ENCODE measurements at regions not wholly inside any gene's neighbourhood (a gene's known extent, or its start where the extent isn't known, plus 50 kb on each side); places are given as distances from the start of the nearest gene placed in this dataset.

DNA sequence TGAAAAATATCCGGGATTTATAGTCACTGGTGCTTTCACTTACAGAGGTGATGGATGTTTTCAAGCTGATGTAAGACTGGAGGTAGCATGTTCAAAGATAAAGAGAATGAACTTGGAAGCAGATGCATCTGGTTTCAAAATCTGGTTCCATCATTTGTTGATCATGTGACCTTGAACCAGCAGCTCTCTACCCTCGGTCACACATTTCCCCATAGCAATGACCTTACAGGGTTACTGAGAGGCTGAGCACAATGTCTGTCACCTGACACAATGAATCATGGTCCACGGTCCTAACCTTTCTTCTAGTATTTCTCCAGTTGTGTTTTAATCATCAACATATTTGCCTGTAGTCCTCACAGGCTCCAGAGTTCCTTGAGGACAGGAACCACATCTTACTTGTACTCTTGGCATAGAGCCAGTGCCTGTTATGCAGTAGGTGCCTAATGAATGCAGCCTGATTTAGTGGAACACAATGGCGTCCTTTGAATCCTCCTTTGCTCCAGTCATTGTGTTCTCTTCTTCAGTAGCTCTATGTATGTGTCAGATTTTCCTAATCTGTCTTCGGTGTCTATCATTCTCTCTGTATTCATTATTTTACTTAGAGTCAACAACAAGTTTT, 667.3 kb downstream of the PTPRU start:
- DNase-seq (ENCODE audit: low spot score) = no peak

DNA sequence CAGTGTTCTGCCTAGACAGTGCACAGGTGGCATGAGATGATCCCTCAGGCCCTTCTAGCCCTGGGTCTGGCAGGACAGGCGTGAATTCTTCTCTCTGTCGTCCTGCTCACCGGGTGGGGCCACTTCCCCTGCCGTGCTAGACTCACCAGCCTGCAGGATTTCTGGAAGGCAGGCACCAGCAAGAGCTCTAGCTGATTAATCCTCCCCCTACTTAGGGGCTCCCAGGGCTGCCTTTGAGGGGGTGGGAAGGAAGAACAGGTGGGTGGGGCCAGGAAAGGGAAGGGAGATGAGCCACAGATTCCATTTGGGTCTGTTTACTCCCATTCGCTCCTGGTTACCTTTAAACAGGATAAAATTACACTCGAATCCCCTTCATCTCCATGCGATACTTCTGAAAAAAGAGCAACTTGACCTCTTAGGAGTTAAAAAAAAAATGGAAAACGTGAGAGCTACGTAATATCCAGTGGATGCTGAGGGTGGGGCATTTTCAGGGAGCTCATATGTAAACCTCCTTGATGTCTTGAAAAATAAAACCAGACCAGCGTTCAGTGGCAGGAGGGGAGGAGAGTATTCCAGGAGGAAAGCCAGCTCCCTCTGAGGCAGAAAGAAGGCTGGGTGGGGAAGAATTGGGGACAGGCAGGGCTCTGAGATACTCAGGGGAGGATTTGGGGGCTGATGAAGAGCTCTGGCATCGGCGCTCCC, 665.5 kb downstream of the PTPRU start:
- DNase-seq (ENCODE audit: low spot score) = no peak

DNA sequence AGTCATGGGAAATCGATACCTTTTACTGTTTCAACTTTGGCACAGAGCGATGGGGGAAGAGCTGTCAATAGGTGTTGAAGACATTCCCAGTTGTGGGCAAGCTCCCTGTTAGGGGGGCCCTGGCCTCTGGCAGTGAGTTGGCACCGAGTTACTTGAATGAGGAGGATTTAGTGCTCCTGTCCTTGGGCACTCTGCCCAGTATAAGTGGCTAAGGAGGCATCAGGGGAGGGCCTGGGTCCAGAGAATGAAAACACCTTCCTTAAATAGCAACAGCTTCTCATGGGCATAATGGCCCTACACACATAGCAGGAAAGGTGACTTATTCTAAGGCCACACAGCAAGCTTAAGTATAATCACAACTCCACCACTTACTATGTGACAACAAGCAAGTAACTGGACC, 664.4 kb downstream of the PTPRU start:
- peak; percentile 18 for DNase-seq (ENCODE audit: low spot score)

DNA sequence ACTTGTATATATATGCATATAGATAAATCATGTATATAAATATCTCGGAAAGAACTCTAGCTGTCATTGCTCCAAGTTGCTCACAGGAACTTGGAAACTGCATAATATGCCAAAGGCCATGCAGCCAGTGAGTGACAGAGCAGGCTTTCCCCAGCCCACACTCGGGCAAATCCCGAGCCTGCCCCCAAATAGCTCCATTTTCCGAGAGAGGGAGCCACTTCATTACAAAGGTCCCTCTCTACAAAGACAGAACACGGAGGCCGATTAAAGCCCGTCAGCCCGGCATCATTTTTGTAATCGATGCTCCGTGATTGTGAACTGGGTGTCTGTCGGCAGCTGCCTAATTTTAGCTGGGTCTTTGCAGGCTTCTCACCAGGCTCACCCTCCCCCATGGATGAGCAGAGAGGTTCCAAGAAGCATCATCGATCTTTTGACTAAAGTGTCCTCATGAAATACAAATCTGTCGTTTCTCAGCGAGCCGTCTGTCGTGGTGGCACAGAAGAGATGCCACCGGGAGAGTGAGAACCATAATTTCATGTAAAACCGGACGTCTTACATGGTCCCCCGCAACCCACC, 663.9 kb downstream of the PTPRU start:
- no peak for DNase-seq (ENCODE audit: low spot score)

DNA sequence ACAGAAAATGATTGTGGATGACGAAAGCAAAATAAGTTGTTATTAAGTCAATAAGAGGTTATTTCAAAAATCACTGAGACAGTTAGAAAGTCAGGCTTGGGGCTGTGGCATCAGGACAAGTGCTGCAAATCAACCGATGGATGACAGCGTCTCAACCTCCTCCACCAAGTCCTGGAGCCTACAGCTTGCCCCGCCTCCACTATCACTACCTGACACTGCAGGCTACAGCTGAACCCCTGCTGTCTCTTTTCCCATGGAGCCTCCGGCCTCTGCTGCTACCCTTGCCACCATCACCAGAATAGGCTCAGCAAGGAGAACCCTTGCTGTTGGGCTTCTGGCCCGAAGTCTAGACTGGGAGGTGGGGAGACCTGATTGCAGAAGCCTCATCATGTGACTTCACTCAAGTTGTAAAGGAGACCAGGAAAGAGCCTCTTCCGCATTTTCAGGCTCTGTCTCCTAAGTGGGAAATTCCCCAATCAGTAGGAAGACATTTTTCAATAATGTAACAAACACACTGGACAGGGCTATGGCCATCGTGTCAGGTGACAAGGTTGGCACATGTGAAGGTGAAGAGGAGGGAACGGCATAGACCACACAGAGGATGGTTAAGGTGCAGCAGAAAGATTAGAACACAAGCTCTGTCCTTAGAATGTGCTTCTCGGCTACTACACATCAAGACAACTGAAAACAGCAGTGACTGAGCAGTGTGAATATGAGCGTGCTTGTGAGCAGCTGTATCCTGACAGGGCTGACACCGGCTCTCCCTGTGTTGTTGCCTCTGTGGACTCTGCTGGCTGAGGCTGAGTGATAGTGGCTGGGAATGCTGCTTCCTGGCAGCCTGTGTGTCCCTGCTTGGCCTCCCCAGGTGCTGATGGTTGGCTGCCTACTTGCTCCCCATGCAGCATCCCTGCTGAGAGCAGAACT, 660.7 kb downstream of the PTPRU start:
- DNase-seq (ENCODE audit: low spot score) = no peak

DNA sequence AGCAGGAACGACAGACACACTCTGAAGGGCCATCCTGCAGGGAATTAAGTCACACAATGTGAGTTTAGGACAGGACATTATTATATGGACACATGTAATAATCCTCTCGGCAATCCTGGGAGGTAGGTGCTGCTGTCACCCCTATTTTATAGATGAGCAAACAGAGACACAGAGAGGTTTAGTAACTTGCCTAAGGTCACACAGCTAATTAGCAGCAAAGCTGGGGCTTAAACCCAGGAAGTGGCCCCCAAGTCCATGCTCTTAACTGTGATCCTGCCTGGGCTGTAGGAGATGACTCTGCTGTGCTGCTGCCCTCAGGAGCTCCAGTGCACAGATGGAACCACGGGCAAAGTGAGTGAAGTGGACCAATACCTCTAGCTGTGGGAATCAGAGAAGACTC, 660.0 kb downstream of the PTPRU start:
- no peak for DNase-seq (ENCODE audit: low spot score)

DNA sequence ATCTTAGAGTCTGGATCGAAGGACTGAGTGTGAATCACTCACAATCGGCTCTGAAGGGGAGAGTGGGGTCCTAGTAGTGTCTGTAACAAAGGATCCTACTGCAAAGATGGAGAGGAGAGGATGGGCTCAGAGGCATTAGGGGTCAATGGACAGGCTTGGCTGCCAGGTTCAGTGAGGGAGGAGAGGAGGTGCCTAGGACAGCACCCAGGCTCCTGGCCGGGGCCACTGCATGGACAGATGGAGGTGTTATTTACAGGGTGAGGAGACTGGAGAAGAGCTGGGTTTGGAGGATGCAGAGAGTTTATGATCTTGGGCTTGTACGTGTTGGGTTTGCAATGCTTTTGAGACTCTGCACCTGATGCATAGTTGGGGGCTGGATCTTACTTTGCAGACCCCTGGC, 658.9 kb downstream of the PTPRU start:
- DNase-seq (ENCODE audit: low spot score) = no peak

DNA sequence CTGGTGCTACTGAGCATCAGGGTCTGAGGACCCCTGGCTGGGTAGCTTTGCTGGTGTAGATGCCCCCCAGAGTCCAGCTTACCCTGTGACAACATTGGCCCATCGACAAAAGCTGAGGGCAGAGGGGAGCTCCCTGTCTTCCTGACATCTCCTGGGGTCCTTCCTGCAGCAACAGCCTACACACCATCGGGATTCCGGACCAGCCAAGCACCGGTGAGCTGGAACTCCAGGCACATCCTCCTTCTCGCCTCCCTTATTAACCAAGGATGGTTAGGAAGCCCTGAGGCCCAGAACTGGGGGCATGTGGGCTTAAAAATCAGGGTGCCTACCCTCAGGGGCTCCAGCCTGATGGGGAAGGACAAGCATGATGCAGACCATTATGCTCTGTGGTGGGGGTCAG, 658.0 kb downstream of the PTPRU start:
- DNase-seq (ENCODE audit: low spot score) = no peak

DNA sequence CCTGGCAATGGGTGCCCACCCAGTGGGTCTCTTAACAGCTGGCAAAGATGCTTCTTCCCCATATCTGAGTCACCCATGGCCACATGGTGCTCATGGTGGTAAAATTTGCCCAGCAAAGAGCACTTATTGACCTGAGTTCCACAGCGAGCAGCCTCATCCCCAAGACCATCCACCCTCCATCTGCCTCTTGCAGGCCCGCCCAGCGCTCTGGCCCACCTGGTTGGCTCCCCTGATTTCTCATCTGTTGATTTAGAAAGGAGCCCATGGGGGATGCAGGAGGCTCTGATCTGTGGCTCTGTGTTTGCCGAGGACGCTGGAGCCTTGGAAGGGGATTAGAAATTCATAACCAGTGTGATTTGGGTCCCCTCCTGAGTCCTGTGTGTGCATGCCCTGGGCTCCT, 657.5 kb downstream of the PTPRU start:
- no peak for DNase-seq (ENCODE audit: low spot score)

DNA sequence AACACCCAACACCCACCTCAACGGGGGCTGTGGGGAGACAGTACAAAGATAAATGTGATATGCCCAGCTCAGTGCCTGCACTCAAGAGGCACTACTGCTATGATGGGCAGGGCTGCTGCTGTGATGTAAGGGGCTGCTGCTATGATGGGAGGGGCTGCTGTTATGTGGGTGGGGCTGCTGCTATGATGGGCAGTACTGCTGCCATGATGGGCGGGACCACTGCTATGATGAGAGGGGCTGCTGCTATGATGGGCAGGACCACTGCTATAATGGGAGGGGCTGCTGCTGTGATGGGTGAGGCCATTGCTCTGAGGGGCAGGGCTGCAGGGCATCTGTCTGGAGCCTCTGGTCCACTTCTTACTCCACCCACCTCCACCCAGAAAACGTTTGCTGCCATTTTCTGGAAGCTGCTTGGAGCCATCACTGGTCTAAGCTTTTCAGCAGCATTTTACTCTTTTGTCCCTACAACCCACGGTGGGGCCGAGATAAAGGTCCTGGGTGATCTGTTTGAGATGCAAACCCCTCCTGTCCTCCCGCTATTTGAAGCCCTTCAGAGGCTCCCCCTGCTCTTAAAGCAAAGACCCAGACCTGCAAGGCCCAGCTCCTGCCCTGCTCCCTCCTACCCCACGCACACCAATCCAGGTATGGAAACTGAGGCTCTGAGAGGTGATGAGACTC, 656.9 kb downstream of the PTPRU start:
- DNase-seq (ENCODE audit: low spot score) = no peak

DNA sequence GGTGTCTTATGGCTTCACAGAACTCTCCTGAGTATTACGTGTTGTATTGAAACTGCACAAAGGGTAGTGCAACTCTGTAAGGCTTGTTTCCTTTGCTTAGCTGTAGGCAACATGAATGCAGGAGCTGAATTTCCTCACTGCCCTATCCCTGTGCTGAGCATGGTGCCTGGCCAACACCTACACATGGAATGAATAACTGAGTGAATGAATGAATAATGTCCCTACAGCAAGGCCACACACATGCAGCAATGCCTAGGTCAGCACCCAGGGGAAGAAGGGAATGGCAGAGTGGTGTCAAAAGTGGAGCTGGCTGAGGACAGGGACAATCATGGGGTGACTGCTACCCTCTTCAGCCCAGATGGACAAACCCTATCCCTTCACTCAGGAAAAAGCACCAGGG, 655.9 kb downstream of the PTPRU start:
- DNase-seq (ENCODE audit: low spot score) = no peak

DNA sequence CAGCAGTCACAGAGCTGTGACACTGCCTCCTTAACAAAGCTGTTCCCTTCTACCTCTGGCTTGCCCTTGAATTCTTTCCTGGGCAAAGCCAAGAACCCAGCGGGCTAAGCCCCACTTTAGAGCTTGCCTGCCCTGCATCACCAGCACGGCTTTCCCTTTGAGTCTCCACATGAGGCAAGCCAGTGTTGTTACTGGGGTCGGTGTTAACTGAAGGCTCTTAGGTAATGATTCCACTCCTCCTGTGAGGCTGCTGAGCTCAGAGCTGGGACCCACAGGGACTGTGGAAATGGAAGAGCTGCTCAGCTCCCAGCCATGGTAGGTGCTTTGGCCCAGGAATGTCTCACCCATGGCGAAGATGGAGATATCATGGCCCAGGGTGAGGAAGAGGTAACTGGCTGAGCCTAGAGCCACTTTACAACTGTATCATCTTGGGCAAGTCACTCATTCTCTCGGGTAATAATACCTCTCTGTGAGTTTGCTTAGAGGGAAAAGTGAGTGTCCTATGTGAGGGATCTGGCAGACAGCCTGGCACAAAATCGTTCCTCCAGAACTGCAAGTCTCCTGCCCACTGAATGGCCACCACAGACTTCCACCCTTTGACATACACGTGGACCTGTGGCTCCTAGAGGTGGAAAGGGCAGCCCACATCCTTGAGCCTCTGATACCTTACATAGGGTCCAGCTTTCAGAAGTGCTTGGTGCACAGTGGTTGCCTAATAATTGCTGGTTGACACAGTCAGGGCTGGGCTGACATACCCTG, 654.1 kb downstream of the PTPRU start:
- DNase-seq (ENCODE audit: low spot score) = no peak

DNA sequence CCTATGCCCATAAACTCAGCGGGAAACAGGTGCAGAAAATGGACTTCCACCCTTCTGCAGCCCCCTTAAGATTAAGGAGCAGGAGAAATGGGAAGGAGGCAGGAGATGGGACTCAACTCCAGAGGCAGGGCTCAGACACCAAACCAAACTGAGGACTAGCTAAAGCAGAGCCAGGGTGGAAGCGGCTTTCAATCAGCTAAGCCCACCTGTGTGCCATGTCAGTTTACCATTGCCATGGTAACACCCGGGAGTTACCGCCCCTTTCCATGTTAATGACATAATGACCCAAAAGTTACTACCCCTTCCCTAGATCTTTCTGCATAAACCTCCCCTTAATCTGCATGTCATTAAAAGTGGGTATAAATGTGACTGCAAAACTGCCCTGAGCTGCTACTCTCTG, 653.5 kb downstream of the PTPRU start:
- no peak for DNase-seq (ENCODE audit: low spot score)

DNA sequence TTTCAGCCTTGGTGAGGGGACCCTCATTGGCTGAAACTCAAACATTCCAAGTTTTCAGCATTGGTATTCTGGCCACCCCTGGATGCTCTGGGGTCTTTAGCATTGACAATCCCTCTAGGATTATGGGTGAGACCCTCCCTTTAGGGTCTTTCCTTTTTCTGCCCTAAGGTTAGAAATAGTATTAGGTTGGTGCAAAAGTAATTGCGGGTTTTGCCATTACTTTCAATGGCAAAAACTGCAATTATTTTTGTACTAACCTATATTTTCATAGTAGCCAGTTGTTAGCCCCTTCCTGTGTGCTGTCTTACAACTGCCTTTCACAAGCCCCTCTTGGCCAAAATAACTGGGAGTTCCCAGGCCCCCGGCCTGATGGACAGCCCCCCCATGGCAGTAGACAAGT, 648.4 kb downstream of the PTPRU start:
- DNase-seq (ENCODE audit: low spot score) = no peak

DNA sequence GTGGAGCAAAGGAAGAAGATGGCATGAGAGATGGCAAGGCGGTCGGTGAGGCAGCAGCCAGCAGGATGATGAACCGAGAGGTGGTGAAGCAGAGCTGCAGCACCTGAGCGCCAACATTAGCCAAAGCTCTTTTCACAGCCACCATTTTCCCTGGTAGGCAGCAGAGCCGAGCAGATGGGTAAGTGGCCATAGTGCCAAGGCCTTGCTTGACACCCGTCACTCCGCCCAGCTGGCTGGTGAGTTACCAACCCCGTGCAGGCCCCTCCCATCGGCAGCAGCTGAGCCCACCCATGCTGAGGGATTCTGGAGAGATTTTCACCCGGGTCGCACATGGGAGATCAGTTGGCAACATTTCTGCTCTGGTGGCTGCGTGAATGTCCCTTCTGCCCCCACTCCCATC, 647.7 kb downstream of the PTPRU start:
- DNase-seq (ENCODE audit: low spot score) = no peak

DNA sequence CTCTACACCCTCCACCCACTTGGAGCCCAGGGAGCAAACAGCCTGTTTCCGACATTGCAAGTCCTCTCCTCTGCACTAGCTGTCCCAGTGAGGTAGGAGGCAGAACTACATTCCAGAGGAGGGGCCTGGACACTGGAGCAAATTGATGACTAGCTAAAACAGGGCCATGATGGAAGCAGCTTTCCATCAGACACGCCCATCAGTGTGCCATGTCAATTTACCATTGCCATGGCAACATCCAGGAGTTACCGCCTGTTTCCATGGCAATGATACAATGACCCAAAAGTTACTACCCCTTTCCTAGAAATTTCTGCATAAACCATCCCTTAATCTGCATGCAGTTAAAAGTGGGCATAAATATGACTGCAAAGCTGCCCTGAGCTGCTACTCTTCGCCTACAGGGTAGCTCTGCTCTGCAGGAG, 647.1 kb downstream of the PTPRU start:
- DNase-seq (ENCODE audit: low spot score) = no peak

DNA sequence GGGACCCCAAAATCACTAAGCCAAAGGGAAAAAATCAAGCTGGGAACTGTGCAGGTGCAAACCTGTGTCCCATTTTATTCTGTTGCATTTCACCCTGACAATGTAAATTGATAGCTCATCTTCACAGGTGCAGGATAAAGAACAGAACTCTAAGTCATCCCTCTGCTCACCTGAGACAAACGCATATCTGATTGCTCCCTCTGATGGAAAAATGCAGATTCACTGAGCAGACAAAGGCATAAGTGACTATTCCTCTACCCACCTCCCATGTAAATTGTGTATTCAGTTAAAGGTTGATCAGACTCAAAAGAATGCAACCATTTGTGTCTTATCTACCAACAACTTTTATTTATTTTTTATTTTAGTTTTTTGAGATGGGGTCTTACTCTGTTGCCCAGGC, 644.2 kb downstream of the PTPRU start:
- DNase-seq (ENCODE audit: low spot score) = no peak

DNA sequence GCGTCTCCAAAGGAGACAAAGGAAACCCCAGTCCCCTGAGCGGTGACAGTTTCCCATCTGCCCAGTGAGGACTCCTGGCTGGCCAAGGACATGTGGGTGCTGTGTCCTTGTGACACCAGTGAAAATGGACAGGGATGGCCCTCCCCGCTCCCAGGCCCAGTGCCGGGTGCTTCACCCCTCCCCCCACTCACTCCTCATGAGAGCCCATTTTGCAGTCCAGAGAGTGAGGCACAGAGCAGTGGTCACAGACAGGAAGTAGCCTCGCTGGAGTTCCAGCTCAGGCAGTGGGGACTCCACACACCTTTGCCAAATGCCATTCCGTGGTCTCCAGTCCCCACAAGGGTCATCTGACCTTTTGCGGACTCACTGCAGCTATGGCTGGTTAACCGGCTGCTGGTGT, 642.9 kb downstream of the PTPRU start:
- no peak for DNase-seq (ENCODE audit: low spot score)

DNA sequence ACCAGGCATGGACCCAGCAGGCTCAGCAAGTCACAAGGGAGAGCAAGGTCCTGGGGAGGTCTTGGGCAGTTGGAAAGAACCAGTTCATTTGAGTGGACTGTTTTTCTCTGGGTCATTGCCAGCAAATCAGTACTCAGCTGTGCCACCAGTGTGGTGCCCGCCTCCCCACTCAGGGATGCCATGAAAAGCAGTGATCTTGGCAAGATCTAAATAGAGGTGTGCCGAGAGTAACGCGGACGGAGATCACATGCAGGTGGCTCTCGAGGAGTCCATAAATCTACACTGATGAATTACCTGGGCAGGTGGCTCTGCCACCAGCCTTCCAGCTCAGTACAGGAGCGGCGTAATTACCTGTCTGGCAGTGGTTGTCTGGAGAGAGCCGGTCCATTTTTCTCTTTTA, 642.2 kb downstream of the PTPRU start:
- no peak for DNase-seq (ENCODE audit: low spot score)

DNA sequence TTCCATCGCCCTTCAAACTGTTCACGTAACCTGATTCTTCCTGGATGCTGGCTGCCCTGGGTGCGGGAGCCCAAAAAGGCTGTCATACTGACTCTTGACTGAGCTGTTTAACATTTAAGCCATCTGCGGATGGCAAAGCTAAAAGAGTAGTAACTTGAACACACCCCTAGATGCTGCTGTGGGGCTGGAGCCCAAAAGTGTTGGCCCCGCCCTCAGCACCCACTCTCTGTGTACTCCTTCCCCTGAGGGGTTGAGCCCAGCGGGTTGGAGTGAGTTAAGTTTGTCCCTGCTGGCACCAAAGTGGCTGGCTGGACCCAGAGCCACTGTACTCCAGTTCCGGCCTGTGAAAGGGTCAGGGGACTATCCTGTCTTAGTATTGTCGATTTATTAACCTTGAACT, 640.6 kb downstream of the PTPRU start:
- no peak for DNase-seq (ENCODE audit: low spot score)

DNA sequence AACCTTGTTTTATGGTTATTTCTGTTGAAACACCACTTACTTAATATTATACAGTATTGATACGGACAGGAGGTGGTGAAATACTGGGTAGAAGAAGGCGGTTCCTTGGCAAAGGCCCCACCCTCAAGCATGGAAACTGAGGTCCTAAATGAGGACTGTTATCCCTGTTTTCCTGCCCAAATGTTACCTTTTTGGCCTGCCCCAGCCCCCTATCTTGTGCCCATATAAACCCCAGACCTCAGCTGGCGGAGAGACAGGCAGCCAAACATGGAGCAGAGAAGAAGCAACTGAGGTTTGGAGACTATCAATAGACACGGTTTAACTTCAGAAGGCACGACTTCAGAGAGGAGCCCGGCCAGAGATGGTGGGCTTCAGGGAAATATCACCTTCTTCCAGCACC, 640.1 kb downstream of the PTPRU start:
- DNase-seq (ENCODE audit: low spot score) = no peak

Measured in H4 (cell line).